ENCODE measurements at regions not wholly inside any gene's neighbourhood (a gene's known extent, or its start where the extent isn't known, plus 50 kb on each side); places are given as distances from the start of the nearest gene placed in this dataset.

- in situ Hi-C loops (cut with MboI; ENCODE audit: low sequenced_read_pairs, unreplicated experiment) = no loop called here
- no peak for DNase-seq (ENCODE audit: low spot score)
- TF ChIP-seq CTCF (IDR thresholded peaks at IDR 0.05; ENCODE audit: borderline replicate concordance, control extremely low read depth, extremely low read depth, insufficient read depth, missing control alignments) = no peak
Measured at GRCh38 chr7:156274557-156274956, 366.0 kb upstream of the RNF32 start.

- TF ChIP-seq CTCF (IDR thresholded peaks at IDR 0.05; ENCODE audit: borderline replicate concordance, control extremely low read depth, extremely low read depth, insufficient read depth, missing control alignments) = no peak
- DNase-seq (ENCODE audit: low spot score) = no peak
- in situ Hi-C loops (cut with MboI; ENCODE audit: low sequenced_read_pairs, unreplicated experiment) = no loop called here
Measured at GRCh38 chr7:156261581-156261980, 379.0 kb upstream of the RNF32 start.

GRCh38 chr7:156257904-156258303, 382.7 kb upstream of the RNF32 start:
- DNase-seq (ENCODE audit: low spot score) = no peak
- no peak for TF ChIP-seq CTCF (IDR thresholded peaks at IDR 0.05; ENCODE audit: borderline replicate concordance, control extremely low read depth, extremely low read depth, insufficient read depth, missing control alignments)
- in situ Hi-C loops (cut with MboI; ENCODE audit: low sequenced_read_pairs, unreplicated experiment) = no loop called here

GRCh38 chr7:156255635-156256034, 384.9 kb upstream of the RNF32 start:
- in situ Hi-C loops (cut with MboI; ENCODE audit: low sequenced_read_pairs, unreplicated experiment) = no loop called here
- DNase-seq (ENCODE audit: low spot score) = no peak
- no peak for TF ChIP-seq CTCF (IDR thresholded peaks at IDR 0.05; ENCODE audit: borderline replicate concordance, control extremely low read depth, extremely low read depth, insufficient read depth, missing control alignments)

- in situ Hi-C loops (cut with MboI; ENCODE audit: low sequenced_read_pairs, unreplicated experiment) = no loop called here
- TF ChIP-seq CTCF (IDR thresholded peaks at IDR 0.05; ENCODE audit: borderline replicate concordance, control extremely low read depth, extremely low read depth, insufficient read depth, missing control alignments) = no peak
- DNase-seq (ENCODE audit: low spot score) = no peak
Measured at GRCh38 chr7:156251861-156252260, 388.7 kb upstream of the RNF32 start.

GRCh38 chr7:156240532-156240931, 400.0 kb upstream of the RNF32 start:
- in situ Hi-C loops (cut with MboI; ENCODE audit: low sequenced_read_pairs, unreplicated experiment) = no loop called here
- no peak for DNase-seq (ENCODE audit: low spot score)
- no peak for TF ChIP-seq CTCF (IDR thresholded peaks at IDR 0.05; ENCODE audit: borderline replicate concordance, control extremely low read depth, extremely low read depth, insufficient read depth, missing control alignments)
